Astrocyte of the spinal cord (primary cell): ENCODE measurements at regions not wholly inside any gene's neighbourhood (a gene's known extent, or its start where the extent isn't known, plus 50 kb on each side); places are given as distances from the start of the nearest gene placed in this dataset.

Experiments used
- DNase-seq: peaks from one replicate; pipeline ENCODE4 v3.0.0; 2011; ENCODE audit warnings: low read depth, low spot score
- H3K4me3 ChIP-seq: 2 replicates; pipeline ENCODE4 v1.5.1; 2011; ENCODE audit warnings: low read depth, mild to moderate bottlenecking, low read length, moderate library complexity
- CTCF ChIP-seq: IDR thresholded peaks from 2 replicates; pipeline ENCODE4 v1.5.1; 2012; ENCODE audit warnings: low read depth, mild to moderate bottlenecking, low read length, inconsistent platforms
- in situ Hi-C: cut with HindIII; loops from 2 replicates; pipeline ENCODE4 v1.10.0; 2017; ENCODE audit warnings: low sequenced_read_pairs

GRCh38 chr16:76984196-76984595 is 206.8 kb upstream of the MON1B start:
- DNase-seq: no peak
- in situ Hi-C loops: no loop called here
- no peak for TF ChIP-seq CTCF
- H3K4me3 ChIP-seq: no peak overlapping the region

GRCh38 chr16:76985392-76986045 is 205.5 kb upstream of the MON1B start:
- no peak for DNase-seq
- in situ Hi-C loops: no loop called here
- no peak overlapping the region for H3K4me3 ChIP-seq
- no peak for TF ChIP-seq CTCF

GRCh38 chr16:76988526-76988925 is 202.5 kb upstream of the MON1B start:
- DNase-seq: no peak
- in situ Hi-C loops: no loop called here
- no peak for TF ChIP-seq CTCF
- H3K4me3 ChIP-seq: no peak overlapping the region

- in situ Hi-C loops: no loop called here
- H3K4me3 ChIP-seq: no peak overlapping the region
- DNase-seq: no peak
- TF ChIP-seq CTCF: no peak
Observed at GRCh38 chr16:77002644-77003043, 188.3 kb upstream of the MON1B start.

GRCh38 chr16:77009453-77009852 is 181.5 kb upstream of the MON1B start:
- no peak for DNase-seq
- in situ Hi-C loops: no loop called here
- TF ChIP-seq CTCF: no peak
- no peak overlapping the region for H3K4me3 ChIP-seq

GRCh38 chr16:77014441-77014840 is 176.5 kb upstream of the MON1B start:
- DNase-seq: no peak
- in situ Hi-C loops: no loop called here
- no peak overlapping the region for H3K4me3 ChIP-seq
- TF ChIP-seq CTCF: no peak
